ENCODE measurements at regions not wholly inside any gene's neighbourhood (a gene's known extent, or its start where the extent isn't known, plus 50 kb on each side); places are given as distances from the start of the nearest gene placed in this dataset.

- H3K4me3 ChIP-seq (ENCODE audit: low read depth, low read length): no peak overlapping the region
- TF ChIP-seq MAX (IDR thresholded peaks at IDR 0.05; ENCODE audit: low read depth, low read length): no peak
- TF ChIP-seq MYC (IDR thresholded peaks at IDR 0.05; ENCODE audit: low read depth, low read length): no peak
- TF ChIP-seq CTCF (IDR thresholded peaks at IDR 0.05; ENCODE audit: low read depth, low read length): no peak
- no peak for TF ChIP-seq POLR2A (IDR thresholded peaks at IDR 0.05; ENCODE audit: extremely low read depth, insufficient read length)
- DNase-seq (ENCODE audit: low read depth): no peak
Observed at GRCh38 chr2:118791483-118791882, 56.0 kb downstream of the EN1 start.

GRCh38 chr2:118786746-118787145, 60.7 kb downstream of the EN1 start:
- H3K4me3 ChIP-seq (ENCODE audit: low read depth, low read length): no peak overlapping the region
- TF ChIP-seq CTCF (IDR thresholded peaks at IDR 0.05; ENCODE audit: low read depth, low read length) (no peak), MYC (IDR thresholded peaks at IDR 0.05; ENCODE audit: low read depth, low read length) (no peak), POLR2A (IDR thresholded peaks at IDR 0.05; ENCODE audit: extremely low read depth, insufficient read length) (no peak), MAX (IDR thresholded peaks at IDR 0.05; ENCODE audit: low read depth, low read length) (no peak)
- no peak for DNase-seq (ENCODE audit: low read depth)

DNA sequence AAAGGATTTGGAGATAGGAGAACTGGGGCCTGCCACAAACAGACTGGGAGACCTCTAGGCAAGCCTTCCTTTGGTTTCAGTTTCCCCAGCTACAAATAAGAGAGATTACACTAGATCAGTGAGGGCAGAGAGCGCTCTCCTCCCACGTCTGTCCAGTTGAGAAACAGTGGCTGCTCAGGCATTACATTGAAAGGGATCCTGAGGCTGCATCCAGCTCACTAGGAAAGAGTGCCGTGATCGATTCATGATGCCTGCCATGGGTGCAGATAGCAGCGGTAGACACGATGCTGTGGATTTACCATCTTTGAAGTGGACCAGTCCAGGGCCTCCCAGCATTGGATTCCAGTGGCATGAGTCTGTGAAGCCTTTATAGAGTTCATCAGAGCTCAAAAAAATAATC, 62.6 kb downstream of the EN1 start:
- no peak for TF ChIP-seq CTCF (IDR thresholded peaks at IDR 0.05; ENCODE audit: low read depth, low read length)
- TF ChIP-seq MYC (IDR thresholded peaks at IDR 0.05; ENCODE audit: low read depth, low read length): no peak
- TF ChIP-seq MAX (IDR thresholded peaks at IDR 0.05; ENCODE audit: low read depth, low read length): no peak
- no peak for TF ChIP-seq POLR2A (IDR thresholded peaks at IDR 0.05; ENCODE audit: extremely low read depth, insufficient read length)
- no peak for DNase-seq (ENCODE audit: low read depth)
- H3K4me3 ChIP-seq (ENCODE audit: low read depth, low read length): no peak overlapping the region

DNA sequence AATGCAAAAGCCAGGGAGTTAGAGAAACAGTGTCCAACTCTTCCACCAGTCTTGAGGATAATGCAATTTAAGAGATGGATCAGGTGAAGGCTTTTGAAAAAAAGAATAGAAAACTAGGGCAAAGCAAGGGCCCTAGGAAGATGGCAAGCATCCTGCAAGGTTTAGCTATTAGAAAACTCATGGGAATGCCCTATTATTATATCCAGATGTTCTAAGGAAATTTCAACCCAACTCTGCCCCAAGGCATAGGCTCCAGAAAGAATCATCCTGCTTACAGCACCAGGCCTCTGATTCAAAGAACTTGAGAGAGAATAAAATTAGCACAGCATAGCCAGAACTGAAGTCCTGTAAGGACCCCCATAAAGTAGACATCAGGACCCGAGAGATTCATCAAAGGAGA, 68.1 kb downstream of the EN1 start:
- TF ChIP-seq MAX (IDR thresholded peaks at IDR 0.05; ENCODE audit: low read depth, low read length) (no peak), CTCF (IDR thresholded peaks at IDR 0.05; ENCODE audit: low read depth, low read length) (no peak), MYC (IDR thresholded peaks at IDR 0.05; ENCODE audit: low read depth, low read length) (no peak), POLR2A (IDR thresholded peaks at IDR 0.05; ENCODE audit: extremely low read depth, insufficient read length) (no peak)
- DNase-seq (ENCODE audit: low read depth): no peak

DNA sequence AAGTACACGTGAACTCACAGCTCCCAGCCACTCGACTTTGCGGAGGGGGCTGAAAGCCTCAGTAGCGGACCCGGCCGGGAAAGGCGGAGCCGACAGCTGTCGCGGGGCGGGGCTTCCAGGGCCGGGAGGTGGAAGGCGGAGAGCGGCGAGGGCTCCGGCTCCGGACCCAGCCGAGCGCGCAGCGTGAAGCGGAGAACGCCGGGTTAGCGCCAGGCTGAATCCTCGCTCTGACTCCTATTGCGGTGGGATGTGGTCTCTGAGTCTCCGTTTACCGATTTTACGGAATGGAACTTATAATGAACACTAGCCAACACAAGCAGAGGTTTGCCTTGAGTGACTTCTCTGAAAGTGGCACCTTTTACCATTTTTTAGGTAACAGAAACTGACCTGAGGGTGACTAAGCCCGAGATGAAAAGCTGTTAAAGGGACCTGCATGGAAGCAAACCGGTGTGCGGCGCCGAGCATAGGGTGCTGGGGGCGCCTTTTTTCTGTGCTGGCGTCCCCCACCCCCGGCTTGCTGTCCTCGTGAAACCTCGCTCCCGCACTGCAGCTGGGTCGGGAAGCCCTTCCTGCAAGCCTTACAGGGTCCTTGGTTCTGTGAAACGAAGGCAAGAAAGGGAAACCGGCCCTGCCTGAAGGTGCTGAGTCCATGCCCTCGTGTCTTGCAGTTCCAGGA, 72.9 kb downstream of the EN1 start:
- DNase-seq (ENCODE audit: low read depth): no peak
- no peak for TF ChIP-seq POLR2A (IDR thresholded peaks at IDR 0.05; ENCODE audit: extremely low read depth, insufficient read length)
- TF ChIP-seq CTCF (IDR thresholded peaks at IDR 0.05; ENCODE audit: low read depth, low read length): no peak
- TF ChIP-seq MYC (IDR thresholded peaks at IDR 0.05; ENCODE audit: low read depth, low read length): no peak
- TF ChIP-seq MAX (IDR thresholded peaks at IDR 0.05; ENCODE audit: low read depth, low read length): no peak
- H3K4me3 ChIP-seq (ENCODE audit: low read depth, low read length): no peak overlapping the region

More for the DNA sequence above, 68.1 kb downstream of the EN1 start:
- H3K4me3 ChIP-seq (ENCODE audit: low read depth, low read length): no peak overlapping the region
